B cell (primary cell): ENCODE measurements at regions not wholly inside any gene's neighbourhood (a gene's known extent, or its start where the extent isn't known, plus 50 kb on each side); places are given as distances from the start of the nearest gene placed in this dataset.

Experiments
- ATAC-seq: fragments of 200-7000 bp; cut with Tn5 transposase; one replicate; pipeline ENCODE4 v1.10.0; 2021; ENCODE audit warnings: low read depth, mild to moderate bottlenecking, moderate number of reproducible peaks, moderate library complexity
- CTCF ChIA-PET: fragments of 350-600 bp; sonication (Branson Sonifier 250); formaldehyde crosslinking; loops from one replicate; lab custom pipeline; 2021; ENCODE audit warnings: antibody characterized with exemption, inconsistent platforms; lab: Charles Lee
- POLR2A ChIA-PET: fragments of 350-600 bp; sonication (Branson Sonifier 250); formaldehyde crosslinking; loops from one replicate; lab custom pipeline; 2021; ENCODE audit warnings: antibody characterized with exemption; lab: Charles Lee
- DNase-seq: peaks from one replicate; pipeline ENCODE4 v3.0.0; 2013
- H2AFZ ChIP-seq: 2 replicates; pipeline ENCODE4 v1.6.1; 2012; ENCODE audit warnings: mild to moderate bottlenecking, low read depth, low read length; ENCODE audit not compliant: insufficient read depth, poor library complexity, severe bottlenecking
- H3K27ac ChIP-seq, 2 donors: 1 replicate in 1 of 2; 2 replicates in 1 of 2; pipeline ENCODE4 v1.5.1; 2012 to 2013; ENCODE audit warnings: low read length in 2 of 2, mild to moderate bottlenecking in 2 of 2, moderate library complexity in 1 of 2
- H3K27me3 ChIP-seq, 4 experiments: fragments of 200-600 bp in 1 of 4; sonication (generic) in 1 of 4; replicated peaks in 1 of 4; 1 replicate in 2 of 4; 2 replicates in 2 of 4; pipeline versions ENCODE4 v1.6.1 to v1.7.0; 2013 to 2016; ENCODE audit warnings: low read length in 3 of 4, mild to moderate bottlenecking in 2 of 4, mixed read lengths in 1 of 4, moderate library complexity in 1 of 4; ENCODE audit not compliant: insufficient read depth in 4 of 4, control insufficient read depth in 3 of 4; ENCODE audit errors: control extremely low read depth in 1 of 4
- H3K36me3 ChIP-seq, 2 experiments: replicated peaks in 1 of 2; 1 replicate in 1 of 2; 2 replicates in 1 of 2; pipeline versions ENCODE4 v1.6.1 to v1.7.1; 2013; ENCODE audit warnings: low read length in 1 of 2; ENCODE audit not compliant: insufficient read depth in 2 of 2, control insufficient read depth in 1 of 2; ENCODE audit errors: control extremely low read depth in 1 of 2, extremely low read depth in 1 of 2
- H3K4me1 ChIP-seq, 2 donors: fragments of 200-600 bp in 1 of 2; sonication (generic) in 1 of 2; 1 replicate in 1 of 2; 2 replicates in 1 of 2; pipeline versions ENCODE4 v1.5.1 to v1.6.1; 2013 to 2017; ENCODE audit warnings: low read length in 2 of 2; ENCODE audit not compliant: control insufficient read depth in 2 of 2, insufficient read depth in 2 of 2
- H3K4me2 ChIP-seq: replicated peaks from 2 replicates; pipeline ENCODE3; 2012; ENCODE audit warnings: mild to moderate bottlenecking, low read depth, low read length; ENCODE audit not compliant: poor library complexity, severe bottlenecking
- H3K4me3 ChIP-seq, 5 experiments: fragments of 200-600 bp in 1 of 5; sonication (generic) in 1 of 5; 1 replicate in 3 of 5; 2 replicates in 2 of 5; pipeline versions ENCODE4 v1.5.1 to v1.7.0; 2011 to 2016; ENCODE audit warnings: low read length in 4 of 5, mild to moderate bottlenecking in 4 of 5, low read depth in 2 of 5, control low read depth in 1 of 5, moderate library complexity in 1 of 5; ENCODE audit not compliant: insufficient read depth in 1 of 5; ENCODE audit errors: control extremely low read depth in 1 of 5, extremely low read depth in 1 of 5
- H3K79me2 ChIP-seq: fragments of 200-600 bp; sonication (generic); one replicate; pipeline ENCODE4 v1.6.0; 2016; ENCODE audit warnings: low read length; ENCODE audit not compliant: control insufficient read depth, insufficient read depth
- H3K9ac ChIP-seq: fragments of 200-600 bp; sonication (generic); 2 replicates; pipeline ENCODE4 v1.6.1; 2017; ENCODE audit warnings: mild to moderate bottlenecking, low read length, moderate library complexity
- H3K9me3 ChIP-seq, 3 donors: one replicate each; pipeline versions ENCODE4 v1.6.1 to v1.7.1; 2013; ENCODE audit warnings: low read length in 2 of 3; ENCODE audit not compliant: control insufficient read depth in 2 of 3, insufficient read depth in 1 of 3; ENCODE audit errors: control extremely low read depth in 1 of 3
- H4K20me1 ChIP-seq: 2 replicates; pipeline ENCODE4 v1.6.0; 2012; ENCODE audit warnings: mild to moderate bottlenecking, low read length; ENCODE audit not compliant: insufficient read depth, control insufficient read depth, poor library complexity, severe bottlenecking
- H3K27ac Mint-ChIP-seq: one replicate; pipeline ENCODE4 v1.8.0; 2021; ENCODE audit warnings: mixed read lengths
- H3K27me3 Mint-ChIP-seq: one replicate; pipeline ENCODE4 v1.8.0; 2021; ENCODE audit warnings: mixed read lengths
- H3K4me1 Mint-ChIP-seq: one replicate; pipeline ENCODE4 v1.8.0; 2021; ENCODE audit warnings: mixed read lengths
- H3K4me3 Mint-ChIP-seq: one replicate; pipeline ENCODE4 v1.8.0; 2021; ENCODE audit warnings: mixed read lengths
- H3K9me3 Mint-ChIP-seq: one replicate; pipeline ENCODE4 v1.8.0; 2022; ENCODE audit warnings: mixed read lengths; ENCODE audit not compliant: insufficient read depth
- CTCF ChIP-seq: fragments of 200-600 bp; IDR thresholded peaks from one replicate; pipeline ENCODE4 v1.8.0; 2022; ENCODE audit warnings: antibody characterized with exemption, mild to moderate bottlenecking
- EZH2 ChIP-seq: IDR thresholded peaks from 2 replicates; pipeline ENCODE4 v1.6.1; 2012; ENCODE audit warnings: borderline replicate concordance, low read depth, mild to moderate bottlenecking, moderate library complexity, low read length; ENCODE audit not compliant: insufficient read depth, poor library complexity, severe bottlenecking
- WGBS: methylation state at CpG from one replicate; pipeline ENCODE4 v1.1.5; 2013; ENCODE audit warnings: missing lambda C conversion rate; ENCODE audit not compliant: insufficient coverage; 5-methylcytosine and 5-hydroxymethylcytosine counted together
- intact Hi-C: fragments of 100-400 bp; cut with micrococcal nuclease; formaldehyde crosslinking; loops from one replicate; pipeline ENCODE4 v1.10.0; 2022

DNA sequence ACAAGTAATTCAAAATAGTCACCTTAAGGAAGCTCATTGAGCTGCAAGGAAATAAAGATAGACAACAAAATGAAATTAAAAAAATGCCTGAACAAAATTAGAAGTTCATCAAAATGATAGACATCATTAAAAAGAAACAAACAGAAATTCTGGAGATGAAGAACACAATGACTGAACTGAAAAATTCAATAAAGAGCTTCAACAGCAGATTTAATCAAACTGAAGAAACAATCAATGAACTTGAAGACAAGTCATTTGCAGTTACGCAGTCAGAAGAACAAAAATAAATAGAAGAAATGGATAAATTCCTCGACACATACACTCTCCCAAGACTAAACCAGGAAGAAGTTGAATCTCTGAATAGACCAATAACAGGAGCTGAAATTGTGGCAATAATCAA is 390.0 kb upstream of the SPAG17 start:
- H3K4me2 ChIP-seq = no peak overlapping the region
- peaks cover 1 to 9% (median 3%) of the 10 kb centered on the region in 3 donors for H3K9me3 ChIP-seq
- no peak overlapping the region for H3K4me3 ChIP-seq
- peaks cover 2% of the 10 kb centered on the region for H3K9me3 Mint-ChIP-seq
- intact Hi-C loops = no loop called here
- no peaks in the 10 kb centered on the region for H3K27me3 Mint-ChIP-seq
- no CpG with 5 or more reads among the region's 2 CpGs for WGBS
- no peaks in the 10 kb centered on the region for H3K36me3 ChIP-seq
- H3K4me1 ChIP-seq = no peaks in the 10 kb centered on the region
- no peaks in the 10 kb centered on the region for H3K79me2 ChIP-seq
- H3K27me3 ChIP-seq = no peaks in the 10 kb centered on the region
- H3K27ac Mint-ChIP-seq = no peak overlapping the region
- H3K4me1 Mint-ChIP-seq = no peaks in the 10 kb centered on the region
- DNase-seq (no peak), ATAC-seq (no peak)
- ChIA-PET POLR2A (no interaction called here), CTCF (no interaction called here)
- no peak overlapping the region for H2AFZ ChIP-seq
- TF ChIP-seq EZH2 (no peak), CTCF (no peak)
- H3K9ac ChIP-seq = no peak overlapping the region
- no peaks in the 10 kb centered on the region for H4K20me1 ChIP-seq
- no peak overlapping the region for H3K4me3 Mint-ChIP-seq
- H3K27ac ChIP-seq = no peak overlapping the region

DNA sequence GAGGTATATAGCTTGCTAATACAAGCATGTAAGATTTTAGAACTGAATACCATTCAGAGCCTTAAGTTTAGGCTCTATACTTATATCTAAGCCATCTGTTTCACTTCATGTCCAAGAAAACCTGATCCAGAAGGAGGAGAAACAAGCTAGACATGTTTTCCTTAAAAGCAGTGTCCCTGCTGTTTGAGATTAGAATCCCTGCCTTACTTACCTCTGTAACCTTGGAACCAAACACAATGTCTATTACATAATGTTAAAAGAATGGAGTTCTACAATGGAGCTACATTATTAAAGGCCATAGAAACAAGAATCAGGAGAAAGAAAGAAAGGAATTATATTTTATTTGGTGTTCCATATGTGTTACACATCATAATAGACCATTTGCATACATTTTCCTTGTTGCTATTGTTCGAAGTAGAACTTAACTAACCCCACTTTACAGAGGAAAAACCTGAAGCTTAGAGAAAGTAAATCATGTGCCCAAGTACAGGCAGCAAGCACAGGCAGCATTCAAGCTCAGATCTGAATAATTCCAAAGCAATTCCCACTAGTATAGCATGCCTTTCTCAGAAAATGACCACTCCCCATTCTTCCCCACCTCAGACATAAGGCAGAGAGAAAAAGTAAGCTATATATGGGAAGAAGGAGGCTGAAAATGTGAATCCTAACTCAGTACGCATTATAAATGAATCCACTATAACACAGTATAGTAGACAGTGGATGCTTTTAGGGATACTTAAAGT is 380.1 kb upstream of the SPAG17 start:
- H3K27ac Mint-ChIP-seq = no peak overlapping the region
- WGBS = 57% methylated on average over 1 of the region's 2 CpGs
- ChIA-PET POLR2A (no interaction called here), CTCF (no interaction called here)
- Histone ChIP-seq H4K20me1 (no peaks in the 10 kb centered on the region), H3K27me3 (no peaks in the 10 kb centered on the region), H3K4me3 (no peak overlapping the region), H3K9me3 (no peaks in the 10 kb centered on the region), H2AFZ (no peak overlapping the region), H3K79me2 (no peaks in the 10 kb centered on the region), H3K4me1 (no peaks in the 10 kb centered on the region), H3K9ac (no peak overlapping the region), H3K27ac (no peak overlapping the region), H3K36me3 (no peaks in the 10 kb centered on the region), H3K4me2 (no peak overlapping the region)
- no peaks in the 10 kb centered on the region for H3K27me3 Mint-ChIP-seq
- no peaks in the 10 kb centered on the region for H3K4me1 Mint-ChIP-seq
- ATAC-seq = no peak
- no peak for TF ChIP-seq EZH2
- no peak for TF ChIP-seq CTCF
- no peak overlapping the region for H3K4me3 Mint-ChIP-seq
- intact Hi-C loops = no loop called here
- DNase-seq = no peak
- no peaks in the 10 kb centered on the region for H3K9me3 Mint-ChIP-seq
